Nephron progenitor cell (in vitro differentiated cells): ENCODE measurements at regions not wholly inside any gene's neighbourhood (a gene's known extent, or its start where the extent isn't known, plus 50 kb on each side); places are given as distances from the start of the nearest gene placed in this dataset.

Source experiments
- DNase-seq: peaks from one replicate; pipeline ENCODE4 v3.0.0; 2021
- H3K27ac Mint-ChIP-seq: 2 replicates; pipeline ENCODE4 v1.8.0; 2021; ENCODE audit warnings: mild to moderate bottlenecking, moderate library complexity, mixed read lengths
- H3K27me3 Mint-ChIP-seq: 2 replicates; pipeline ENCODE4 v1.8.0; 2021; ENCODE audit warnings: mild to moderate bottlenecking, low read depth, mixed read lengths; ENCODE audit not compliant: poor library complexity
- H3K36me3 Mint-ChIP-seq: 2 replicates; pipeline ENCODE4 v1.8.0; 2021; ENCODE audit warnings: low read depth, mixed read lengths
- H3K4me1 Mint-ChIP-seq: 2 replicates; pipeline ENCODE4 v1.8.0; 2021; ENCODE audit warnings: mixed read lengths
- H3K4me3 Mint-ChIP-seq: 2 replicates; pipeline ENCODE4 v1.8.0; 2021; ENCODE audit warnings: mild to moderate bottlenecking, moderate library complexity, mixed read lengths
- H3K9me3 Mint-ChIP-seq: 2 replicates; pipeline ENCODE4 v1.8.0; 2021; ENCODE audit warnings: mild to moderate bottlenecking, moderate library complexity, mixed read lengths
- TF ChIP-seq, protein P1 (sequence below): fragments of 200-600 bp; sonication (generic); IDR thresholded peaks from 2 replicates; pipeline ENCODE4 v1.5.0; 2021; ENCODE audit warnings: antibody characterized with exemption

DNA sequence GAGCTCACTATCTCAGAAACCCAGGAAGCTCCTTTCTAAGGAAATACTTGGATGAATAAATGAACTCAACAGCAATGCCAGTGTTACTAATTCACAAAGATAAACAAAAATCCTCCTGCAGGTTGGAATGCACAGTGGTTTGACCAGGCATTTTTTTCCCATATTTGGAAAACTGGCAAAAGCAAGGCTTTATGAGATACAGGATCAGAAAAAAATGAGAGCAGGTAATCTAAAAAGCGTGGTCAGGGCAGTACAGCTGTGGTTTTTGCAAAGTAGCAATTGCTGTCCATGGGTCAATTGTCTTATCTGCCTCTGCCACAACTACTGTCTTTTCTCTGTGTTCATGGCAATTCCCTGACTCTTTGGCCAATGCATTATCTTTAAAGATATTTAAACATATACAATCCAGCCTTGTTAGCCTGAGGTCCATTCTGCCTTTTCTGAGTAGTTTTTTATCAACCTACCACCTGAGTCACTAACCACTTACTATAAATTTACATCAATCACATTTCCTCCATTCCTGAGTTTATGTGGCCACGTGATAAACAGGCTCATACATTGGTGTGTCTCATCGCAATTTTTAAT, 564.5 kb upstream of the IGFBP3 start:
- Mint-ChIP-seq H3K4me3 (no peak overlapping the region), H3K27me3 (peaks cover 2% of the 10 kb centered on the region)

DNA sequence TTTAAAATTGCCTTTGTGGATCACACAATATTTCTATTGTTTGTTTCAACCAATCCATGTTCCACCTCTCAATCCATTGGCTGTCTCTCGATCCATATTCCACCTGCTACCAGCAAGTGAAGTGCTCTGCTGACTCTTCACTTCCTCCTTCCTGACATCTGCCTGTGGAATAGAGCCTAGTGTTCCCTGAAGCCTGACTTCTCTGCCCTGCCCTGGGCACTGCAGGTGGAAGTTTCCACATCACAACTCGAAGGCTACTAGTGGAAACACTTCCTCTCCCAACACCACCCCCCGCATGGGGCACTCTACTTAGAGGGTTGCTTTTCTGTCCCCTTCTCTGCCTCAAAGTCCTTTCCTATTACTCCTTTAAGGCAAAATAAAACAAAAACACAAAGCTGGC, 563.8 kb upstream of the IGFBP3 start:
- no peak overlapping the region for H3K27ac Mint-ChIP-seq
- H3K4me1 Mint-ChIP-seq: no peaks in the 10 kb centered on the region
- no peaks in the 10 kb centered on the region for H3K36me3 Mint-ChIP-seq
- peaks cover 2% of the 10 kb centered on the region for H3K27me3 Mint-ChIP-seq
- TF ChIP-seq, protein P1, sequence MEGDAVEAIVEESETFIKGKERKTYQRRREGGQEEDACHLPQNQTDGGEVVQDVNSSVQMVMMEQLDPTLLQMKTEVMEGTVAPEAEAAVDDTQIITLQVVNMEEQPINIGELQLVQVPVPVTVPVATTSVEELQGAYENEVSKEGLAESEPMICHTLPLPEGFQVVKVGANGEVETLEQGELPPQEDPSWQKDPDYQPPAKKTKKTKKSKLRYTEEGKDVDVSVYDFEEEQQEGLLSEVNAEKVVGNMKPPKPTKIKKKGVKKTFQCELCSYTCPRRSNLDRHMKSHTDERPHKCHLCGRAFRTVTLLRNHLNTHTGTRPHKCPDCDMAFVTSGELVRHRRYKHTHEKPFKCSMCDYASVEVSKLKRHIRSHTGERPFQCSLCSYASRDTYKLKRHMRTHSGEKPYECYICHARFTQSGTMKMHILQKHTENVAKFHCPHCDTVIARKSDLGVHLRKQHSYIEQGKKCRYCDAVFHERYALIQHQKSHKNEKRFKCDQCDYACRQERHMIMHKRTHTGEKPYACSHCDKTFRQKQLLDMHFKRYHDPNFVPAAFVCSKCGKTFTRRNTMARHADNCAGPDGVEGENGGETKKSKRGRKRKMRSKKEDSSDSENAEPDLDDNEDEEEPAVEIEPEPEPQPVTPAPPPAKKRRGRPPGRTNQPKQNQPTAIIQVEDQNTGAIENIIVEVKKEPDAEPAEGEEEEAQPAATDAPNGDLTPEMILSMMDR: no peak
- no peaks in the 10 kb centered on the region for H3K9me3 Mint-ChIP-seq
- H3K4me3 Mint-ChIP-seq: no peak overlapping the region
- no peak for DNase-seq

More for the DNA sequence above, 564.5 kb upstream of the IGFBP3 start:
- TF ChIP-seq, protein P1: no peak
- no peaks in the 10 kb centered on the region for H3K9me3 Mint-ChIP-seq
- no peaks in the 10 kb centered on the region for H3K4me1 Mint-ChIP-seq
- H3K36me3 Mint-ChIP-seq: no peaks in the 10 kb centered on the region
- no peak for DNase-seq
- H3K27ac Mint-ChIP-seq: no peak overlapping the region

DNA sequence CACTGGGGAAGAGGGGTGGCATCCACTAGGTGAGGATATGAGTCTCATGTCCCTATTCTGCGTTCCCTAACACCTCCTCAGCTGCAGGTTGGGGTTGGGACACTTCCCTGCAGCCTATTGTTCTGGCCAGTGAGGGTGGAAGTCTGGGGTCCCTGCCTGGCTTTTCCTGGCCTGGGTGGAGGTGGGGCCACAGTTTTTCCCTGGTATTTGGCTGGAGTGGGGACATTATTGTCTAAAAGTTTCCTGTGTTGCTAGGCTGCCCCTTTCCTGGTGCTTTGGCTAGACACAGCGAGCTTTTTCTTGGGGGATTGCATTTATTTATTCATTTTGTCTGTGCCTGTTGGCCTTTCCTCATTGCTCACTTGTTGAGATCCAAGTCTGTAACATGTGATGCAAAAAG, 559.5 kb upstream of the IGFBP3 start:
- Mint-ChIP-seq H3K4me1 (no peaks in the 10 kb centered on the region), H3K27me3 (peaks cover 2% of the 10 kb centered on the region), H3K9me3 (peaks cover 13% of the 10 kb centered on the region), H3K27ac (no peak overlapping the region), H3K36me3 (no peaks in the 10 kb centered on the region), H3K4me3 (no peak overlapping the region)
- DNase-seq: no peak
- TF ChIP-seq, protein P1: no peak

DNA sequence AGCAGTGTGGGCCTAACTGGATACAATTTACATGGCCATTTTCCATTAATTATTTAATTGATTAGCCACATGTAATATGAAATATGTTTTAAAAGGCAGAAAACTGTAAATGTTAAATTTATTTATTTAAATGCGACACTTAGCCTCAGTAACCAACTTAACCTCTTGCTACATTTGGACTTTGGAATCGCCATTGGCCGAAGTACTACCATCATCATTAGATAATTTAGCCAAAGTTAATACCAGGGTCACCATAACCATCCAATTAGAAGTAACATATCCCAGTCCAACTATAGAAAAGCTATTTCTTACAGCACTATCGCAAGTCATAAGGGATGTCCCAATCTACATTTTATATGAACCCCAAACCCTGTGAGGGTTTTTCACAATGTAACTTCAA, 558.6 kb upstream of the IGFBP3 start:
- no peaks in the 10 kb centered on the region for H3K27me3 Mint-ChIP-seq
- peaks cover 20% of the 10 kb centered on the region for H3K9me3 Mint-ChIP-seq
- no peaks in the 10 kb centered on the region for H3K4me1 Mint-ChIP-seq
- H3K36me3 Mint-ChIP-seq: no peaks in the 10 kb centered on the region
- no peak for DNase-seq
- no peak overlapping the region for H3K4me3 Mint-ChIP-seq
- TF ChIP-seq, protein P1: no peak
- H3K27ac Mint-ChIP-seq: no peak overlapping the region

DNA sequence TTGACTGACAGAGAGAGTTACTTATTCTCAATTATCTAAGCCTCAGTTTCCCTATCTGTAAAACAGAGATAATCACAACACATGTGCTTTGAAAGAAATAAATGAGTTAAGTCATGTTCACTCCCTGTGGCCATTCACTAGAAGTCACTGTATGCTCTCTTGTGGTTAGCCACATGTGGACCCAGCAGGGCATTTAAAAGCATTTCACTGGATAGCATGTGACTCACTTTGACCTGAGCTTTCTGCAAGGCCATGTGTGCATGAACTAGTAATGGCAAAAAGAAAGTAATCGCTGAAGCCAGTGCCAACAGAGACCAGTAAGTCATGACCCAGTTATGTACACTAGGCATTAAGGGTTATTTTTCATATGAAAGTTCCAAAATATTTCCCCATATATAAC, 557.0 kb upstream of the IGFBP3 start:
- no peak for DNase-seq
- Mint-ChIP-seq H3K4me3 (no peak overlapping the region), H3K36me3 (no peaks in the 10 kb centered on the region), H3K27me3 (no peaks in the 10 kb centered on the region), H3K4me1 (no peaks in the 10 kb centered on the region), H3K9me3 (peaks cover 33% of the 10 kb centered on the region), H3K27ac (no peak overlapping the region)
- TF ChIP-seq, protein P1: no peak

DNA sequence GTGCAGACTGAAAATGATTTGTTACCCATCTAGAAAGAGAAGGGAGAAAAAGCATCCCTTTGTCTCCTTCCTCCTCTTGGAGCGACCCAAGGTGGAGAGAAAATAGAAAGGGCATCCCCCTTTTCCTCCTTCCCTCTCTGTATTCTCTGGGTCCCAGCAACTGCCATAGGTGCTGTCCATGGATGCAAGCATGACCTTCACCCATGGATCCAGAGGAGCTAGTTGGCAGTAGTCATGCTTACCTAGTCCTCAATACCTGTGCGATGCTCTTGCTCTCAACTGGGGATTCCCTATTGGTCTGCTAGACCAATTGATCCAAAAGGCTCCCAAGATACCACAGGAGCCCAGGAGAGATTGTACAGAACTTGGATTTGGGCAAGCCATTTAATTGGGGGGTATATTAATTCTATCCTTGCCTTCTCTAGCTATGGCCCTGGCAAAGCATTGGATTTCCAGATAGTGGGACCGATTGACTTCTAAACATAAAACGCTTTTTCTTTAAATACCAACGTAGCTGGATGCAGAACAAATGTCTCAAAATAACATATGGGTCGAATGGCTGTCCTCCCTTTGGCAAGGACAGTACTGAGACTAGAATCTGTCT, 547.8 kb upstream of the IGFBP3 start:
- peaks cover 1% of the 10 kb centered on the region for H3K27me3 Mint-ChIP-seq
- no peak overlapping the region for H3K4me3 Mint-ChIP-seq
- no peak overlapping the region for H3K27ac Mint-ChIP-seq
- H3K9me3 Mint-ChIP-seq: peaks cover 96% of the 10 kb centered on the region
- TF ChIP-seq, protein P1: no peak
- DNase-seq: peak; percentile 3
- no peaks in the 10 kb centered on the region for H3K4me1 Mint-ChIP-seq
- peaks cover 7% of the 10 kb centered on the region for H3K36me3 Mint-ChIP-seq
